ENCODE measurements at regions not wholly inside any gene's neighbourhood (a gene's known extent, or its start where the extent isn't known, plus 50 kb on each side); places are given as distances from the start of the nearest gene placed in this dataset.

DNA sequence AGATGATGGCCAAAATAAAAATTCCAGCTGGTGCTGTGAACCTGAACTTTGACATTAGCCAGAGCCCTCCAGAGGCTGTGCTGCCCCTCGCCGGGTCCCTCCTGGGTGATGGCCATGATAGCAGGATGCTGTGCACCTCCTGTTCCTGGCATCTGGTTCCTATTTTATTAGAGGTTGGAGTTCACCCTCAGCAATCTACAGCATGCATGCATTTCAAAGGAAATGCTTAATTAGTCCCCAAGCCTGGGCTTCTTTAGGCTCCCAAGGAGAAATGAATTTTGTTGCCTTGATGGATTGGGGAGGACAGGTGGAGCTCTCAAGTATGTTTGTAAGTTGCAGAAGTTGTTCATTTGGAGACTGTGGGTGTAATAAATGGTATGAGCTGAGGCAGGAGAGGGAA is 166.9 kb downstream of the GLI2 start:
- no peak for DNase-seq

DNA sequence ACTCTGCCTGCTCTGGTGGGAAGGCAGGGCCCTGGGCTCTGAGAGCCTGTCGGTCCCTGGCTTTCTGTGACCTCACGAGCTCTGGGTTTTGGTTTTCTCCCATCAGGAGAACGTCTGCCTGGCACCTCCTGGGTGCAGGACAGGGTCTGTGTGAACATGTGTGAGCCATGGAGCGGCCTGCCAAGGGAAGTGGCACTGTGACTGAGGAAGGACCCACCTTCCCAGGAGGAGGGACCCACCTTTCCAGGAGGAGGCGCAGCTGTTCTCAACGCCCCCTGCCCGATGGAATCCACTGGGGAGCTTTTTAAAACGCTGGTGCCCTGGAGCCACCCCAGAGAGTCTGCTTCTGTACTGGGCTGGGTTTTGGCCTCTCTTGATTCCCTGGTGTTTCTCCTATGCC is 168.7 kb downstream of the GLI2 start:
- DNase-seq, result no peak

DNA sequence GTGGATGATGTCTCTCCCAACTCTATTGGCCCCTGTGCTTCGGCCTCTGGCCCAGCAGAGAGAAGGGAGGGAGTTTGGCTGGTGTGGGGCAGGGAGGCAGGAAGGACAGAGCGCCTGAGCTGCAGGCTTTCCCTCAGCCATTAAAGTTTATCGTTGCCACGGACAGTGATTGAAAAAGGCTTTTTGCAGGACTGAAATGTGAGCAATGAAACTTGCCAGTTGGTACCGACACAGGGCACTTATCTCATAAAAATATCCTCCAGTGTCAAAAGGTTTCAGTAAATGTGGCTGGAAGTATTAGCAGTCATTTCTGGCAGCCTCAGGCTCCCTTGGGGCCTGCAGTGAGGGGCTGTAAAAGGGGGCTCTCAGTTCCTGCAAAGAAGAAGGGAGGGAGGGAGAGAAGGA is 169.2 kb downstream of the GLI2 start:
- no peak for DNase-seq

DNA sequence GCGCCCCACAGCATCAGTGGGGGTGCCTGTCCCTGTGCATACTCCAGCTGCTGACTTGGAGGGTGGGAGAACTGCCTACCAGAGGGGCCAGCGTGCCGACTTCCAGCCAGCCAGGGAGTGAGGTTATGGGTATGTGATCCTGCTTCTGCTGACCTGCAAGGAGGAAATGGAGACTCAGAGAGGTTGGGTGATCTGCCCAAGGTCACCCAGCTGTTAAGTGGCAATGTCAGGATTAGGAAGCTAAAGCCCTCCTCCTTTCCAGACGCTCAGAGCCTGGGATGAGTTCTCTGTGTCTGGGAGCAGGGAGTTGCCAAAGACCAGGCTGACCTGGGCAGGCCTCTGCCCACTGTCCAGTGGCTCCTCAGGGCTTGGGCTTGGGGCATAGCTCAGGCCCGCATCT is 169.6 kb downstream of the GLI2 start:
- no peak for DNase-seq

DNA sequence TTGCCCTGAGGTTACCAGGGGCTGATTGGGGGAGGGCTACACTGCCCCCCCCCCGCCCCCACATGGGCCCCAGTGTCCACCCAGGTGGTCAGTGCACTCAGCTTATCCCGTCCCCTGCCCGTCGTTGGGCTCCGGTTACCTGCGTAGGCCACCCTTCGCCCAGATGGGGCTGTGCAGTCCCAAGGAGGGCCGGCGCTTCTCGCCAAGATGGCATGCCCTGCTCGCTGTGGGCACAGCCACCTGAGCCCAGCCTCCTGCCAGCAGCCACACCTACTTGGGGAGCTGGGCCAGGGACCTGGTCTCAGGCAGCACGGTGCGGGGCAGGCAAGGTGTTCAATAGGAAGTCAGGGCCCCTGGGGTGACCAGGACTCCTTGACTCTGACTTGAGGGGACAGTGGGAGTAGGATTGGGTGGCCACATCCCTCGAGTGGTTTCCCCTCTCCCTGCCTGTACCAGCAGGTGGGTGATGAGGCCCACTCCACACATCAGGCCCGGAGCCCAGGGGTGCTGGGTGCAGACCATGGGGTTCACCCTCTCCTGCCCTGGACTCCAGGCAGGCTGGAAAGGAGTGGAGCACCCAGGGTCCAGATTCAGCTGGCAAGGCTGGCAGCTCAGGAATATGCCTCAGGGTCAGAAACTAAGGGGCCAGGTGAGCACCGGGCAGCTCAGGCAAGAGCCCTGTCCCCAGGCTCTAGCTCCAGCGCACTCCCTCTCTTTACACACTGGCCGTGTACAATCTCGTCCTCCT is 170.3 kb downstream of the GLI2 start:
- no peak for DNase-seq

DNA sequence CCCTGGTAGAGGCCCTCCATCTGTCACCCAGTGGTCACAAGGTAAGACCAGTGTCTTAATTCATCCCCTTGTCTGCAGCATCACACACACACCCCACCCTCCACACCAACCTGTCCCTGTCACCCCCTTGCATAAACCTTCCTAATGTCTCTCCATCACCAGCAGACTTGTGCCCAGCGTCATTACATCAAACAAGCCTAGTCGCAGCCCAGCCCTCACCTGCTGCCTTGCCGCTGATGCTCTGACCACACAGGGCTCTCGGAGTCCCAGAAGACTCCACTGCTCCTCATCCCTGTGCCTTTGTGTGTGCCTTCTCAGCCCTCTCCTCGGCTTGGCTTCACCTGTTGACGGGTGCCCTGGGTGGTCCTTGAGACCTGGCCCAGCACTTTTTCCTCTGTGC is 171.2 kb downstream of the GLI2 start:
- DNase-seq, result no peak

DNA sequence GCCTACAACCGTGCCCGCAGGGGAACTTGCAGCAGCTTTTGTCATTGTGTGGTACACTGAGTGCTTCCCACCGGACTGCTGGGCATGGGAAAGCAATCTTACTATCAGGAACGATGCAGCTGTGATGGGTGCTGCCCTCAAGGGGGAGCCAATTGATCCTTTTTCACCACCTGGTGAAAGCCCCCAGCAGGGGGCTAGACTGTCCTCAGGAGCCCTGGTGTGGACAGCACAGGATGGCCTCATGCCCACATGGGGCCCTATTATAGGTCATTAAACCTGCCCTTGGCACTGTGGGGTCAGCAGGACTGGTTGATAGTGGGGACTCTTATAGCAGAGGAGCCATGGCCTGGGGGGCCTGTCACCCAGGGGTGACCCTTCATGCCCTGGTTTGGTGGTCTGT is 172.2 kb downstream of the GLI2 start:
- no peak for DNase-seq

DNA sequence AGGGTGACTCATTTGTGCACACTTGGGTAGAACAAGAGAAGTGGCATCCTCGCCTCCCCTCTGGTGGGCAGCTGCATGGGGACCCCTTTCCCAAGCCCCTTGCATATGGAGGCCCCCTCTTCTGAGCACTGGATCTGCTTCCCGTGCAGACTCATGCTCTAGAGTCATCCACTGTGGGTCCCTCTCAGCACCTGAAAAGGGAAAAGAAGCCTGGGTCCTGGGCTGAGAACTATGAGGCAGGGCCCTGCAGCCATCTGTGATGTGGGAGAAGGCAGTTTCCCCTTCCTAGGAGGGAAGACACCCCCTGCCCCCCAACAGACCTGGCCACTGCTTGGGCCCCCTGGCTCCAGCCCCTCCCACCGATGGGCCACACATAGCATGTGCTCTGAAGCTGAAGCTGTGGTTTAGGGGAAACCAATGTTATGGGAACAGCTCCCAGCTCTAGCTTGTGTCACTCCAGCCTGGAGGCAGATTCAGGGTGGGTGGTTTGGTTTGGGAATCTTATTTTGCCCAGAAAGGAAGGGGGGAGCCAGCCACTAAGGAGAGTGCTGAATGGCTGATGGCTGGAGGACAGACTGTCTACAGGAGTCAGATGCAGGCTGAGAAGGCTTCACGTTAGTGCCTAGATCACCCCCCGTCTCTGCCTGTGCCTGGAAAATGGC is 172.8 kb downstream of the GLI2 start:
- DNase-seq, result no peak

DNA sequence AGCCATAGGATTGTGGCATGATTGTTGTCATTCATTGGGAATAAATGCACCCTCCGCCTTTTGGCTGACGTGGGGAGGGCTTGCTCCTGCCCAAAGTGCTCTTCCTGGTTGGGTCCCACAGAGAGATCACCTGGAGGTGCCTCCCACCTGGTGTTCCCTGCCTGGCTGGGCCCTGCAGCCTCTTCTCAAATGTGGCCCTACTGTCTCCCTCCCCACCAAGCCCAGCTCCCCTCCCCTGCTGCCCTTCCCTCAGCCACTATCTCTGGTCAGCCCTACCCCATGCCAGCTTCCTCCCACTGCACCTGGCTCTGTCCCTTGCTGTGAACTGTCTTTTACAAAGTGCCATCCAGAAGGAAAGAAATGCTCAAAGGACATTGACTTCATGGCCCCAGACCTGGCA is 173.4 kb downstream of the GLI2 start:
- no peak for DNase-seq

DNA sequence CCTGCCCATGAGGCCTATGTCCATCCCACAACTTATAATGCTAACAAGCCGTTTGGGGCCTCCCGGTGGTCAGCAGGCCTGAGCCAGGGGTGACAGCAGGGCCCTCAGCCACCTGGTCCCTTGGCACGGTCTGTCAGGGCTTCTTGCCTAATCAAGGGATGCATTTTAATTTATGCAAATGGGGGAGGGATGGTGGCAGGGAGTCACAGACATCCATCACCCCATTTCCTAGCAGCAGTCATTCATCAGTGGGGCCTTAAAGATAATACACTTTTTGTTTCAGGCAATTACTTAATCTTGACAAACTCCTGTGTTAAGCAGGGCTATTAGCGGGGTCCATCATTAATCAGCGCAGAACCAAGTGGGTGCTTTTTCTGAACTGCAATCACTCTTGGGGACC is 174.5 kb downstream of the GLI2 start:
- DNase-seq, result no peak

DNA sequence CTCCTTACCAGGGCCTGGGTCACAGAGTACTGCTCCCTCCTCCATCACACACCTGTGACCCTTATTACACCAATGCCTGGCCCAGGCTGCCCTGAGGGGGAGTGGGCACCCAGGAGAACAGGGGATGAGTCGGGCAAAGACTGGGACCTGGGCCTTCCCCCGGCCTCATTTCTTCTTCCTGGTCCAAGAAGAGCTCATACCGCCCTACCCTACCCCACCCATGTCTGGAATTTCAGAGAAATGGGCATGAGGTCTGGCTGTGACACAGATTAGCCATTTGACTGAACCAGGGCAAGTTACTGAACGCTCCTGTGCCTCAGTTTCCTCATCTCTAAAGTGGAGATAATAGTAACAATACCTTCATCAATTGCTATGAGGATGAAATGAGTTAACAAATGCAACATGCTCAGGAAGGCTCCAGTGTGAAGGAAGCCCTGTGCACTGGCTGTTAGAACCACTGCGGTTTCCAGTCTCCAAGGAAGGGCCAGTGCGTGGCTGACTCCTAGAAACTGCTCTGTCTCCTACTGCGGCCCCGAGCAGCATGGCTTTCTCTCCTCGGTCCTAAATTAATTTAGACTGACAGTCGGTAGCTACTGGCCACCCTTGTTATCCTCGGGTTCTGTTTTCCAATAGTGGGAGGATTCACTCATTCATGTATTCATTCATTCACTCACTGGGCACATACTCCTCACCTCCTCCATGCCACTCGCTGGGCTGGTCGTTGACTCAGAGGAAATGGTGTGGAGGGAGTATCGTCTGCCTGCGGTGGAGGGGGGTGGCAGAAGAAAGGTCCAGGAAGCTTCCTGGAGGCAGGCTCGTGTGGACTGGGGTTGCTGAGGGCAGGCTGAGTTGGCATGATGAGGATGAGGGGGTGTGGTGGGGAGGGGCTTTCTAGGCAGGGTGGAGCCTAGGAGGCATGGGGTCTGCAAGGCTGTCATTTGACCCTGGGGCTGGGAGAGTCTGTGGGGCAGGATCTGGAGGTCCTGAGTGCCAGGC is 175.6 kb downstream of the GLI2 start:
- no peak for DNase-seq

DNA sequence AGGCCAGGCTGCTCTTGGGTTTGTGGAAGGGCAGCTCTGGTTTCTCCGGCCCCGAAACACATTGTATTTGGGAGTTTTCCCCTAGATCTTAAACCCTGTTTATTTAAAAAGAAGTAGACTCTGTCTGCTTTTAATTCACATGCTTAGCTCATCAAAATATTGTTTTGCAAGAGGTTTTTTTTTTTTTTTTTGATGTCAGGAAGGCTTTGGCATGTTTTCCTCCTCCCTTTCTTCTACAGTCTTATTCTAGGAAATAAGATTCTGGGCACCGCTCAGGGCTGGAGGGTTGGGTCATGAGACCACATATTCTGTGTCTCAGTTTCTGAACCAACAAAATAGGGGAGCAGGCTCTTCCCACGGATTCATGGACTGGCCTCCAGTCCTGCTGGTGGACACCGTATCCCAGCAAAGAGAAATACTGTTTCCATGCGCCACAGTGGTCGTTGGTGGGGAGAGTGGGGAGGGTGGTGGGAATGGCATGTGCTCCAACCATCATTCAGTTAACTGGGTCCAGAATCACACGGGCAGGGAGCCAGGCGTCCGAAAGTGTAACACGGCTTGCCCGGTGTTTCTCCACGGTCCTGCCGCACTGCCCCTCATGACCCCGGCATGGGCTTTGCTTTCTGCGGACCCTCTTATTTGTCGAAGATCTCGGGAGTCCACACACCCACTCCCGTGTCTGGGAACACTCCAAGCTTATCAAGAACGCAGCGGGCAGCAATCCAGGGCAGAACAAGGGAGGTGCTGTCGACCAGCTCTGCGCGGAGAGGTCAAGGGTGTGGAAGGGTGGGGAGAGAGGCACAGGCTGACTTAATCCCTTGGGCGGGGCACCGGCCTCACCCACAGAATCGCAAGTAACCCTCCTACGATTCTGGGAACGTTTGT is 176.7 kb downstream of the GLI2 start:
- DNase-seq, result no peak

DNA sequence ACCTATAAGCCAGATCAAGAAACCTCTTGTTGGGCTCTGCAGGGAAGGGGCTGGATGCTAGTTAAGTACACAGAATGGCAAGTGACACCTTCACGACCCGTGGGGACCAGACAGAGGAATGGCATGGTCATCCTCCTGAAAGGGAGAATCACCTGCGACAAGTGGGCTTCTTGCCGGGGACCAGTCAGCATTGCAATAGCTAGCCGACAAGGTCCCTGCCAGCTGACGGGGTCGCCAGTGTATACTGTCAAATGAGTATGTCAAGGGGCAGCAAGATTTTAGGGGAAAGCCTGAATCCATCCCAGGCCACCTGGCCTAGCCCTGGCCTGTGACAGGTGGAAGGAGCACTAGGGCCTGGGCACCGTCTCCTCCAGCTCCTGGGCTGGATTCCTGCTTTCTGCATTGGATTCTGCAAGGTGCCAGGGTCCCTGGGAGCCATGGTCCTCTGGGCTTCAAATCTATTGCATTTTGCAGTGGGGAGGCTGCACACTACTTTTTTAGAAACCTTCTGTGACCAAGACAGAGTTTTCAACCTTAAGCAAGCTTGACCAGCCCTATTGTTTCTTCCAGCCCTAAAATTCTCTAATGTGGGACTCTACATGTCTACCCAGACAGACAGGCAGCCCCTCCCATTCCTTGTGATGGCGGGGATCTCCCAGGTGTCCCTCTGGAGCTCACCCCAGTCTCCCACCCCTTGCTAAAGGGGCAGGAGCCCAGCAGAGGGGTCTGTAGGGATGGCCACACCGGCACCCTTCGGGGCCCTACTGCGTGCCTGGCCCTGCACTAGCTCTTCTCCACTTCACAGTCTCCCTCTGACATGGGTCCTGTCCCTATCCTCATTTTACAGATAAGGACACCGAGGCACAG is 178.5 kb downstream of the GLI2 start:
- no peak for DNase-seq

DNA sequence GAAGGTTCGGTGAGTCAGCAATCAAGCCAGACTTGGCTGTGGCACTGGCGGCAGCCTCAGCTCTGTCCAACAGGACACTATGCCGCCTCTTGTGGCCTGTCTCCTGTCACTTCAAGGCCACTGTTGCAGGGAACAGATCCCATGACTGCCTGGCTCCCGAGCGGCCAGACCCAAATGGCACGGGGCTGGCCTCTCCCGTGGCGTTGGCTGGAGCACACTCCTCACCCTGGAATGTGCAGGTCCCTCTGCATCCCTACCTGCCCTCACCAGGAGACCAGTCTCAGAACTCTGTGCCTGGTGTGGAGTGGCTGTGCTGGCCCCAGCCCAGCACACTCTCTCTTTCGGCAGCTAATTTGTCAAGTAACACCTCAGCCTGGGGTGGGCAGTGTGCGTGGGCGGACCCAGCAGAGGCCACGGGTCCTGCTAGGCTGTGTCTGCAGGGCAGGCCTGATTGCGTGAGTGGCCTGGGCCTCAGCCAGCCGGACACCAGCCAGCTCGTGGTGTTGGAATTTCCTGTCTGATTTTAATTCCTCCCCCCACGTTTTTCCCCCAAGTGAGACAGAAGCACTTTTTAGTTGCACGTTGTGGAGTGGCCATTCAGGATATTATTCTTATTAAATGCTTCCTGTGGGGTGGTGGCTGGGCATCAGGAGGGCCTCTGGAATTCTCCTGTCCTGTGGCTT is 179.3 kb downstream of the GLI2 start:
- DNase-seq, result no peak

DNA sequence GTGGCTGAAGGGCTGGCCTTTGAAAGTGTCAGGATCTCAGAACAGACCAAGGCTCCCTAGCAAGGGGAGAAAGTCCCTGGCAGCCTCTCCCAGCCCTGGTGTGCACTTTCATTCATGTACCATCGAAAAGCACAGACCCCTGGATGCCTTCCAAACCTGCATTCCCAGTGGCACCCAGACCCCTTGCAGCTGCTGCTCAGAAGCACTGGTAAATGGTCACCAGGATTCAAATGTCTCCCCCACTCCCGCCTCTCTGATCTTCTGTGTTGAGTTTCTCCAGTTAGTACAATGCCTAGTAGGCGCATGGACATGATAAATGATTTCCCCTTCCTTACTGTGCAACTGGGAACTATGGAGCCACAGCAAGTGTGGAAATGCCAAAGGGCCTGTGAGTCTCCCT is 180.0 kb downstream of the GLI2 start:
- no peak for DNase-seq

DNA sequence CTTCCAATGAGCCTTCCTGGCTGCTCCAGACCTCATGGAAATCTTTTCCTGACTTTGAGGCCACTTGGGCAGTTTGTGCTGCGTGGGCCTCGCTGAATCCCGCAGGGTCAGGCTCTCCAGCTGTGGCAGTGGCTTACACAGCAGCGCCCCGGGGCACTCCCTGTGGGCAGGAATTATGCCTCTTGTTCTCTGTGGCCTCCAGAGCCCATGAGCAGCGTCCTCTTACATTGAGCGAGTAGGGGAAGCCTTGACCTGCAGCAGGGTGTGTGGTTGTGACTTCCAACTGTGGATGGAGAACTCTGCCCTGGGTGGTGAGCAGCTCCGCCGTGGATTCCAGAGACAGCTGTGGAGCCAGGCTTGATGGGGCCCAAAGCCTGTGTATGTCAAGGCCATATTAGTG is 180.8 kb downstream of the GLI2 start:
- no peak for DNase-seq

DNA sequence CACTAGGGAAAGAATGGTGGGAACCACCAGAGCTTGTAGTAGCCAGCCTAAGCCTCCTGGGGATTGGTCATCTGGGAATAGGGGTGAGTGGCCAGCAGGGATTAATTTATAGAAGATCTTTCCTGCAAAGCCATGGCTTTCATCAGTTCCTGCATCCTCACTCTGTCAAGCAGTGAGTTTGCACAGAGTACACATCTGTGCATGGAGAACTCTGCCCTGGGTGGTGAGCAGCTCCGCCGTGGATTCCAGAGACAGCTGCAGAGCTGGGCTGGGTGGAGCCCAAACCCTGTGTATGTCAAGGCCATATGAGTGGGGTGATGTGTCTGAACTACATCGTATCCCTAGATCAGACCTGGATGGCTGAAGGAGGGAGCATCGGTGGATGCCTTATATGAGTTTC is 182.2 kb downstream of the GLI2 start:
- DNase-seq, result no peak

DNA sequence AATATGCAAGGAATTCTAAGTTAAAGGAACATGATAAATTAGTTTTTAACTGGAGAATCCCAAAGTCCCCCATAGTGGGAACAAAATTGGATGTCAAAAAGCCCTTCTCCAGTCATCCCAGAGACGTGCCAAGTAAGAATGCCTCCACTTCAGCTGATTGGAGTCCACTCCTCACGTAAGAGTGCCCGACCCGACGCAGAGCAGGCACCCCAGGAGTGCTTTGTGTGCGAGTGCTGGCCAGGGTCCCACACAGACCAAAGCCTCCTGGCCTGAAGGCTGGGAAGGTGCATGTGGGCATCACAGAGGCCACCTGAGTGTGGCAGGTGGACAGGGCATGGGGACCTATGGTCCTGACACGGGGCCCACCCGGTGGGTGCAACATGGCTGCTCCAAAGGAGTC is 183.5 kb downstream of the GLI2 start:
- no peak for DNase-seq

DNA sequence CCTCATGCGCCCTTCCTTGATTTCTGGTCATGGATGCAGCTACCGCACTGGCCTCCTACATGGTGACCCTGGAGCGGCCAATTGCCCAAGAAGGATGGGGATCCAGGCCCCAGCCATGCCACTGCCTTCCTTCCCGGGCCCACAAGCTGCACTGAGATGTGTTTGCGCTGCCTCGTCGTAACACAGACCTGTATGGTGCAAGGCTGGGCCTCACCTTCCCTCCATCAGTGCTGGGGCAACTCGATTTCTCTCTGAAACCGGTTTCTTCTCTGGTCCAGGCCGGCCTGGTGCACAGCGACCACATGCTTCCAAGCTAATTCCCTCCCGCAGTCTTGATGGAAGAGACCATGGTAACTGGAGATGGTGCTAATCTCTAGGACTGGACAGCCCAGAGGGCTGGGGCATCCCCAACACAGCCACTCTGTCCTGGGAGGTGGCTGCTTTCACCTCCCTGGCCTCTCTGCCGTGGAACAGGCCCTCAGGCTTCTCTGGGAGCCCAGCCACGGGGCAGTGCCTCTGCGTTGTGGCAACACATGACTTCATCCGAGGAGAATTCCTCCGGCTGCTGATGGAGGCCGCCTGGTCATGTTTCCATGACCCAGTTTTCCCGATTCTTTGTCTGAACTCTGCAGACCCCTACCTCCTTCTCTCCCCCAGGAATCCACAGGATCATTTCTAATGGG is 184.2 kb downstream of the GLI2 start:
- no peak for DNase-seq

DNA sequence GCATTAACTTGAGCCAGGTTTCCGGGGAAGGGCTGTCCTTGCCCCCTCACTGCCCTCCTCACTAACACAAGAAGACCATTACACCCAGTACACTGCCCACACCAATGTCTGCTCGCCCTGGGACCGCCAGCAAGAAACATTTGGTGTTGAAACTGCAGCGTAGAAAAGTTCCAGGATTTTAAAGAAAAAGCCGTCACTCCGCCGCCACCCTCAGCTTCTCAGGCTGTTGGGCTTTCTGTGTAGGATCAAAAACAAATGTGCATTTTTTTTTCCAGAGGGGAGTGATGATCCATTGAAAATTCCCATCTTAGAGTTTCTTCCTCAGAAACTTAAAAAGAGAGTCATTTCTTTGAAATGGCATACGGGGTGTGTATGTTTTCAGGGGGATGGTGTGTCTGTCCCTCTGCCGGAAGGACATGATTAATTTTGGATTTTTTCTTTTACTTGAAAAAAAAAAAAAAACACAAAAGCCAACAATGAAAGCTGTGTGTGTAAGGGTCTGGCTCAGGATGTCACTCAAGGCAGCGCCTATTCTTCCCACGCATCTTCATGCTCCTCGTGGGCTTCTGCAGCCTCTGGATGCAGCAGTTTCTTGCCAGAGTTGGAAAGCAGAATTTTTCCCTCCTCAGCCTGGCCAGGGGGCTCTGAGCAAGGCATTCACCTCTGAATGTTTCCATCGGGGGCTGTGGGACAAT is 184.9 kb downstream of the GLI2 start:
- DNase-seq, result no peak

All from DMS53 (cell line).